AG04450 (cell line): ENCODE measurements at regions not wholly inside any gene's neighbourhood (a gene's known extent, or its start where the extent isn't known, plus 50 kb on each side); places are given as distances from the start of the nearest gene placed in this dataset.

ENCODE experiments used
- CTCF ChIA-PET: fragments of 300-600, 350-600 bp; formaldehyde crosslinking; extraction: SDS; loops from one replicate; lab custom pipeline; 2022; ENCODE audit warnings: antibody characterized with exemption, inconsistent platforms; lab: Charles Lee
- POLR2A ChIA-PET: fragments of 350-600 bp; formaldehyde crosslinking; extraction: SDS; loops from one replicate; lab custom pipeline; 2021; ENCODE audit warnings: antibody characterized with exemption, inconsistent platforms; lab: Yijun Ruan, JAX
- DNase-seq: peaks from one replicate; pipeline ENCODE4 v3.0.0-alpha.2; 2011; ENCODE audit warnings: low read depth, low spot score
- H3K27ac ChIP-seq: one replicate; pipeline ENCODE4 v1.5.1; 2012; ENCODE audit warnings: low read depth, low read length, control low read depth
- H3K27me3 ChIP-seq: one replicate; pipeline ENCODE4 v1.6.0; 2012; ENCODE audit warnings: low read length; ENCODE audit not compliant: control insufficient read depth, insufficient read depth
- H3K4me3 ChIP-seq: 2 replicates; pipeline ENCODE4 v1.5.1; 2011; ENCODE audit warnings: mild to moderate bottlenecking, low read depth, low read length, control low read depth
- H3K9me3 ChIP-seq: 2 replicates; pipeline ENCODE4 v1.5.1; 2012; ENCODE audit warnings: low read length; ENCODE audit not compliant: control insufficient read depth, insufficient read depth
- CTCF ChIP-seq: IDR thresholded peaks from 2 replicates; pipeline ENCODE4 v1.5.1; 2011; ENCODE audit warnings: low read depth, low read length, control low read depth, inconsistent platforms

- DNase-seq = no peak
- Histone ChIP-seq H3K27ac (no peak overlapping the region), H3K4me3 (no peak overlapping the region), H3K9me3 (peaks cover 6% of the 10 kb centered on the region; the same call in 1 of the 2 replicates), H3K27me3 (no peaks in the 10 kb centered on the region)
- no peak for TF ChIP-seq CTCF
- POLR2A ChIA-PET = no interaction called here
- CTCF ChIA-PET = no interaction called here
Observed at GRCh38 chr15:45866616-45867015, 231.8 kb downstream of the SQOR start.

DNA sequence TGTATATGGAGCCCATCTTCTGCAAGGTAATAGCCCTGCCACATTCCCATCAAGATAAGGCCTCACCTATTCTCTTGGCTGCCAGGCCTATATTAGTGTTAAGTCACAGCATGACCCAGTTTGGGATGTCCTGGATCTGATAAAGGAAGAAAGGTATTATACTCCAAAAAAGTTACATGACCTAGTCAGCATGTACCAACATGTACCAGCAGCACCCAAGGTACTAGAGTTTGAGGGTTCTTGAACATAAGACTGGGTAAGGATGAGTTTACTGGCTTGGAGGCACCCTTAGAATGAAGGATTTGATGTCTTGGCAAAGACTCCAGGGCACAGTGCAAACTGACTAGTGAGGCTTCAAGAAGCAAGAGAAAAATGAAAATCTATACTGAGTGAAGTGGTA, 232.5 kb downstream of the SQOR start:
- CTCF ChIA-PET = no interaction called here
- POLR2A ChIA-PET = no interaction called here
- no peak for TF ChIP-seq CTCF
- no peak for DNase-seq
- H3K27me3 ChIP-seq = no peaks in the 10 kb centered on the region
- no peak overlapping the region for H3K4me3 ChIP-seq
- no peak overlapping the region for H3K27ac ChIP-seq
- peaks cover 6% of the 10 kb centered on the region; the same call in 1 of the 2 replicates for H3K9me3 ChIP-seq

DNA sequence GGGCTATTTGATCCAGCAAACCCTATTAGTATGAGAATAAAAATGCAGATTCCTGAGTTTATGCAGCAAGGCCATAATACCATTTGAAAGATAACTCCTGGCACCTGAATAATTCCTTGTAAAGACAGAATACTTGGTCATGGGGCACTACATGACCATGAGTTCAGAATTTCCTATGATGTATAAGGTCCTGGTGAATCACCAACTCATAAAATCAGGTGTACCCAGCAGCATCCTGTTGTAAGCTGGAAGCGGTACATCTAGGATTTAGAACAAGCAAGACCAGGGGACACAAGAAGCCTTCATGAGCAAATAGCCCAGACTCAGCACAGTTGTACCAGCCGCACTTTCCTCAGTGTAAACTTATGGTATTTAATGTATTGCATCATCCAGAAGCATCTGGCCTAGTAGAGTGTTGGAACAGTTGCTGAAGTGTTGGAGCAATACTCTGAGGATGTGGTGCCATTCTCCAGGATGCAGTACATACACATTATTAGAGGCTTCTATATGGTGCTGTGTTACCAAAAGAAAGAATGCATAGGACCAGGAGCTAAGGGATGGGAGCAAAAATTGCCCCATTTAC, 233.4 kb downstream of the SQOR start:
- Histone ChIP-seq H3K4me3 (no peak overlapping the region), H3K9me3 (peaks cover 6% of the 10 kb centered on the region; the same call in 1 of the 2 replicates), H3K27ac (no peak overlapping the region), H3K27me3 (no peaks in the 10 kb centered on the region)
- TF ChIP-seq CTCF = no peak
- no peak for DNase-seq
- ChIA-PET CTCF (no interaction called here), POLR2A (no interaction called here)

GRCh38 chr15:45869034-45869668, 234.3 kb downstream of the SQOR start:
- CTCF ChIA-PET = no interaction called here
- H3K27me3 ChIP-seq = no peaks in the 10 kb centered on the region
- H3K9me3 ChIP-seq = peaks cover 6% of the 10 kb centered on the region; the same call in 1 of the 2 replicates
- no peak overlapping the region for H3K4me3 ChIP-seq
- POLR2A ChIA-PET = no interaction called here
- no peak overlapping the region for H3K27ac ChIP-seq
- DNase-seq = no peak
- TF ChIP-seq CTCF = no peak

- H3K9me3 ChIP-seq = peaks cover 6% of the 10 kb centered on the region; the same call in 1 of the 2 replicates
- no peak overlapping the region for H3K4me3 ChIP-seq
- TF ChIP-seq CTCF = no peak
- no peak overlapping the region for H3K27ac ChIP-seq
- no peaks in the 10 kb centered on the region for H3K27me3 ChIP-seq
- ChIA-PET CTCF (interaction anchor here (0.6 kb wide), 1 partner anchor 36 kb away, joined by 3 read pairs; no protein-coding TSS in a partner anchor), POLR2A (no interaction called here)
- no peak for DNase-seq
Observed at GRCh38 chr15:45871121-45871855, 236.5 kb downstream of the SQOR start.
